ENCODE measurements at regions not wholly inside any gene's neighbourhood (a gene's known extent, or its start where the extent isn't known, plus 50 kb on each side); places are given as distances from the start of the nearest gene placed in this dataset.

GRCh38 chr9:73741316-73741715 lies 589.7 kb downstream of the ANXA1 start:
- no peaks in the 10 kb centered on the region for H3K4me1 ChIP-seq (ENCODE audit: control insufficient read depth, extremely low read depth, insufficient read depth, low read length)
- H4K20me1 ChIP-seq (replicated peaks; ENCODE audit: control insufficient read depth, extremely low read depth, insufficient read depth, low read length), result no peaks in the 10 kb centered on the region
- H3K9ac ChIP-seq (replicated peaks; ENCODE audit: extremely low read depth, insufficient read depth, low read length), result no peak overlapping the region
- H3K79me2 ChIP-seq (ENCODE audit: control insufficient read depth, insufficient read depth, low read length), result no peaks in the 10 kb centered on the region
- H3K4me2 ChIP-seq (ENCODE audit: insufficient read depth, low read length), result no peak overlapping the region
- no peaks in the 10 kb centered on the region for H3K9me3 ChIP-seq (replicated peaks; ENCODE audit: control insufficient read depth, insufficient read depth, low read length)
- CTCF ChIA-PET, result interaction anchor here (0.8 kb wide), 1 partner anchor 15 kb away, joined by 3 read pairs; no protein-coding TSS in a partner anchor
- no peak overlapping the region for H3K4me3 ChIP-seq (replicated peaks in 1 of 3; ENCODE audit: insufficient read depth in 1 of 3, low read depth in 1 of 3, low read length in 3 of 3)
- H3K27me3 ChIP-seq (ENCODE audit: control insufficient read depth in 2 of 2, insufficient read depth in 2 of 2, low read length in 2 of 2), result no peaks in the 10 kb centered on the region
- no TSS peak for BruUV-seq (replicated peaks)
- intact Hi-C loops (cut with micrococcal nuclease) (no loop called here), dilution Hi-C loops (cut with MboI; ENCODE audit: extremely low pct_ligation_motif_present, low sequenced_read_pairs) (no loop called here)
- H3K9me1 ChIP-seq (replicated peaks; ENCODE audit: control insufficient read depth, extremely low read depth, insufficient read depth, low read length), result no peaks in the 10 kb centered on the region
- TF ChIP-seq GATA2 (IDR thresholded peaks at IDR 0.05; ENCODE audit: insufficient read depth, insufficient read length, low read depth, low read length), result no peak
- TF ChIP-seq EZH2 (IDR thresholded peaks at IDR 0.05; ENCODE audit: borderline replicate concordance, low read depth, low read length, severe bottlenecking), result no peak
- no peak for TF ChIP-seq JUN (IDR thresholded peaks at IDR 0.05; ENCODE audit: borderline replicate concordance, insufficient read depth, insufficient read length, low read depth)
- no peak for TF ChIP-seq POLR2A (IDR thresholded peaks at IDR 0.05; ENCODE audit: low read depth, low read length)
- TF ChIP-seq POLR2AphosphoS5 (IDR thresholded peaks at IDR 0.05; ENCODE audit: insufficient read depth, low read depth, low read length), result no peak
- no peak for TF ChIP-seq MAX (IDR thresholded peaks at IDR 0.05; ENCODE audit: insufficient read depth, insufficient read length)
- POLR2A ChIA-PET, result no interaction called here
- H2AFZ ChIP-seq (ENCODE audit: low read depth, low read length), result no peak overlapping the region
- FAIRE-seq, result no peak
- no peaks in the 10 kb centered on the region for H3K36me3 ChIP-seq (ENCODE audit: control insufficient read depth in 2 of 2, extremely low read depth in 1 of 2, insufficient read depth in 2 of 2, low read length in 2 of 2)
- no peak for DNase-seq (ENCODE audit: low read depth, low spot score)
- no peak overlapping the region for H3K27ac ChIP-seq (ENCODE audit: insufficient read depth, low read depth, low read length)

- H3K9ac ChIP-seq (replicated peaks; ENCODE audit: extremely low read depth, insufficient read depth, low read length), result no peak overlapping the region
- H3K9me1 ChIP-seq (replicated peaks; ENCODE audit: control insufficient read depth, extremely low read depth, insufficient read depth, low read length), result no peaks in the 10 kb centered on the region
- H3K4me2 ChIP-seq (ENCODE audit: insufficient read depth, low read length), result no peak overlapping the region
- POLR2A ChIA-PET, result no interaction called here
- dilution Hi-C loops (cut with MboI; ENCODE audit: extremely low pct_ligation_motif_present, low sequenced_read_pairs), result no loop called here
- no peak for DNase-seq (ENCODE audit: low read depth, low spot score)
- H2AFZ ChIP-seq (ENCODE audit: low read depth, low read length), result no peak overlapping the region
- no peaks in the 10 kb centered on the region for H3K79me2 ChIP-seq (ENCODE audit: control insufficient read depth, insufficient read depth, low read length)
- no peaks in the 10 kb centered on the region for H3K4me1 ChIP-seq (ENCODE audit: control insufficient read depth, extremely low read depth, insufficient read depth, low read length)
- H3K27ac ChIP-seq (ENCODE audit: insufficient read depth, low read depth, low read length), result no peak overlapping the region
- no TSS peak for BruUV-seq (replicated peaks)
- H3K9me3 ChIP-seq (replicated peaks; ENCODE audit: control insufficient read depth, insufficient read depth, low read length), result no peaks in the 10 kb centered on the region
- H3K36me3 ChIP-seq (ENCODE audit: control insufficient read depth in 2 of 2, extremely low read depth in 1 of 2, insufficient read depth in 2 of 2, low read length in 2 of 2), result no peaks in the 10 kb centered on the region
- no peaks in the 10 kb centered on the region for H4K20me1 ChIP-seq (replicated peaks; ENCODE audit: control insufficient read depth, extremely low read depth, insufficient read depth, low read length)
- intact Hi-C loops (cut with micrococcal nuclease), result no loop called here
- H3K4me3 ChIP-seq (replicated peaks in 1 of 3; ENCODE audit: insufficient read depth in 1 of 3, low read depth in 1 of 3, low read length in 3 of 3), result no peak overlapping the region
- CTCF ChIA-PET, result no interaction called here
- FAIRE-seq, result no peak
- H3K27me3 ChIP-seq (ENCODE audit: control insufficient read depth in 2 of 2, insufficient read depth in 2 of 2, low read length in 2 of 2), result no peaks in the 10 kb centered on the region
- no peak for TF ChIP-seq POLR2AphosphoS5 (IDR thresholded peaks at IDR 0.05; ENCODE audit: insufficient read depth, low read depth, low read length)
- TF ChIP-seq CTCF (IDR thresholded peaks at IDR 0.05; ENCODE audit: extremely low read depth in 1 of 2, insufficient read depth in 1 of 2, low read depth in 1 of 2, low read length in 2 of 2), result no peak
- TF ChIP-seq MAX (IDR thresholded peaks at IDR 0.05; ENCODE audit: insufficient read depth, insufficient read length), result no peak
- no peak for TF ChIP-seq MYC (IDR thresholded peaks at IDR 0.05; ENCODE audit: low read depth, low read length)
- TF ChIP-seq EZH2 (IDR thresholded peaks at IDR 0.05; ENCODE audit: borderline replicate concordance, low read depth, low read length, severe bottlenecking), result no peak
- TF ChIP-seq POLR2A (IDR thresholded peaks at IDR 0.05; ENCODE audit: low read depth, low read length), result no peak
- no peak for TF ChIP-seq GATA2 (IDR thresholded peaks at IDR 0.05; ENCODE audit: insufficient read depth, insufficient read length, low read depth, low read length)
- TF ChIP-seq JUN (IDR thresholded peaks at IDR 0.05; ENCODE audit: borderline replicate concordance, insufficient read depth, insufficient read length, low read depth), result no peak
- no peak for TF ChIP-seq FOS (IDR thresholded peaks at IDR 0.05; ENCODE audit: borderline replicate concordance, insufficient read depth, low read length)
These were observed 590.7 kb downstream of the ANXA1 start for GRCh38 chr9:73742412-73742811.

Data from endothelial cell of umbilical vein (primary cell).